ENCODE measurements at regions not wholly inside any gene's neighbourhood (a gene's known extent, or its start where the extent isn't known, plus 50 kb on each side); places are given as distances from the start of the nearest gene placed in this dataset.

- H3K4me1 Mint-ChIP-seq (ENCODE audit: low read depth, unreplicated experiment), result no peaks in the 10 kb centered on the region
- BruUV-seq (replicated peaks), result no TSS peak
- TF ChIP-seq CTCF (IDR thresholded peaks at IDR 0.05; ENCODE audit: unreplicated experiment), result no peak
- no peaks in the 10 kb centered on the region for H3K9me3 Mint-ChIP-seq (ENCODE audit: low read depth, unreplicated experiment)
- no peaks in the 10 kb centered on the region for H3K27me3 Mint-ChIP-seq (ENCODE audit: unreplicated experiment)
- no peak overlapping the region for H3K4me3 Mint-ChIP-seq (ENCODE audit: low read depth, unreplicated experiment)
- intact Hi-C loops (cut with micrococcal nuclease; ENCODE audit: unreplicated experiment), result no loop called here
- CTCF ChIA-PET, result no interaction called here
- DNase-seq, result no peak
- no peaks in the 10 kb centered on the region for H3K36me3 Mint-ChIP-seq (ENCODE audit: insufficient read depth, unreplicated experiment)
- H3K27ac Mint-ChIP-seq (ENCODE audit: unreplicated experiment), result no peak overlapping the region
These were observed 329.4 kb upstream of the SLC35B3 start for GRCh38 chr6:8764733-8765132.

- DNase-seq, result no peak
- BruUV-seq (replicated peaks), result no TSS peak
These were observed 325.6 kb upstream of the SLC35B3 start for GRCh38 chr6:8760951-8761350.

GRCh38 chr6:8758412-8758811 lies 323.1 kb upstream of the SLC35B3 start:
- TF ChIP-seq CTCF (IDR thresholded peaks at IDR 0.05; ENCODE audit: unreplicated experiment), result no peak
- CTCF ChIA-PET, result no interaction called here
- no peak overlapping the region for H3K27ac Mint-ChIP-seq (ENCODE audit: unreplicated experiment)
- DNase-seq, result no peak
- H3K4me1 Mint-ChIP-seq (ENCODE audit: low read depth, unreplicated experiment), result no peaks in the 10 kb centered on the region
- no peaks in the 10 kb centered on the region for H3K36me3 Mint-ChIP-seq (ENCODE audit: insufficient read depth, unreplicated experiment)
- H3K9me3 Mint-ChIP-seq (ENCODE audit: low read depth, unreplicated experiment), result no peaks in the 10 kb centered on the region
- no TSS peak for BruUV-seq (replicated peaks)
- H3K4me3 Mint-ChIP-seq (ENCODE audit: low read depth, unreplicated experiment), result no peak overlapping the region
- intact Hi-C loops (cut with micrococcal nuclease; ENCODE audit: unreplicated experiment), result no loop called here
- no peaks in the 10 kb centered on the region for H3K27me3 Mint-ChIP-seq (ENCODE audit: unreplicated experiment)

More at GRCh38 chr6:8760951-8761350, 325.6 kb upstream of the SLC35B3 start:
- Mint-ChIP-seq H3K27ac (ENCODE audit: unreplicated experiment) (no peak overlapping the region), H3K9me3 (ENCODE audit: low read depth, unreplicated experiment) (no peaks in the 10 kb centered on the region), H3K4me1 (ENCODE audit: low read depth, unreplicated experiment) (no peaks in the 10 kb centered on the region), H3K27me3 (ENCODE audit: unreplicated experiment) (no peaks in the 10 kb centered on the region), H3K36me3 (ENCODE audit: insufficient read depth, unreplicated experiment) (no peaks in the 10 kb centered on the region), H3K4me3 (ENCODE audit: low read depth, unreplicated experiment) (no peak overlapping the region)
- intact Hi-C loops (cut with micrococcal nuclease; ENCODE audit: unreplicated experiment), result no loop called here
- TF ChIP-seq CTCF (IDR thresholded peaks at IDR 0.05; ENCODE audit: unreplicated experiment), result no peak
- CTCF ChIA-PET, result no interaction called here

GRCh38 chr6:8750627-8751026 lies 315.3 kb upstream of the SLC35B3 start:
- CTCF ChIA-PET, result no interaction called here
- intact Hi-C loops (cut with micrococcal nuclease; ENCODE audit: unreplicated experiment), result no loop called here
- TF ChIP-seq CTCF (IDR thresholded peaks at IDR 0.05; ENCODE audit: unreplicated experiment), result no peak
- no peak for DNase-seq
- no TSS peak for BruUV-seq (replicated peaks)
- Mint-ChIP-seq H3K9me3 (ENCODE audit: low read depth, unreplicated experiment) (no peaks in the 10 kb centered on the region), H3K27me3 (ENCODE audit: unreplicated experiment) (no peaks in the 10 kb centered on the region), H3K36me3 (ENCODE audit: insufficient read depth, unreplicated experiment) (no peaks in the 10 kb centered on the region), H3K27ac (ENCODE audit: unreplicated experiment) (no peak overlapping the region), H3K4me1 (ENCODE audit: low read depth, unreplicated experiment) (no peaks in the 10 kb centered on the region), H3K4me3 (ENCODE audit: low read depth, unreplicated experiment) (no peak overlapping the region)

- Mint-ChIP-seq H3K27me3 (ENCODE audit: unreplicated experiment) (no peaks in the 10 kb centered on the region), H3K9me3 (ENCODE audit: low read depth, unreplicated experiment) (no peaks in the 10 kb centered on the region), H3K4me1 (ENCODE audit: low read depth, unreplicated experiment) (no peaks in the 10 kb centered on the region), H3K4me3 (ENCODE audit: low read depth, unreplicated experiment) (no peak overlapping the region), H3K36me3 (ENCODE audit: insufficient read depth, unreplicated experiment) (no peaks in the 10 kb centered on the region), H3K27ac (ENCODE audit: unreplicated experiment) (no peak overlapping the region)
- BruUV-seq (replicated peaks), result no TSS peak
- TF ChIP-seq CTCF (IDR thresholded peaks at IDR 0.05; ENCODE audit: unreplicated experiment), result no peak
- intact Hi-C loops (cut with micrococcal nuclease; ENCODE audit: unreplicated experiment), result loop anchor here (10.0 kb wide), 1 partner anchor 235 kb away; no protein-coding TSS in a partner anchor
- no peak for DNase-seq
- CTCF ChIA-PET, result no interaction called here
These were observed 314.1 kb upstream of the SLC35B3 start for GRCh38 chr6:8749465-8749864.
